Neural progenitor cell (in vitro differentiated cells): ENCODE measurements at regions not wholly inside any gene's neighbourhood (a gene's known extent, or its start where the extent isn't known, plus 50 kb on each side); places are given as distances from the start of the nearest gene placed in this dataset.

Experiments
- DNase-seq: peaks from one replicate; pipeline ENCODE4 v3.0.0-alpha.2; 2016; ENCODE audit warnings: low spot score
- H2AFZ ChIP-seq: fragments of 200-600 bp; sonication (generic); replicated peaks from 2 replicates; pipeline ENCODE4 v1.6.1; 2016; ENCODE audit warnings: antibody characterized with exemption
- H3F3A ChIP-seq: fragments of 200-600 bp; sonication (generic); 2 replicates; pipeline ENCODE4 v1.6.1; 2016; ENCODE audit warnings: antibody characterized with exemption, low read depth
- H3K27ac ChIP-seq: fragments of 200-600 bp; sonication (generic); 2 replicates; pipeline ENCODE4 v1.5.1; 2016; ENCODE audit warnings: mild to moderate bottlenecking
- H3K27me3 ChIP-seq: fragments of 200-600 bp; sonication (generic); 2 replicates; pipeline ENCODE4 v1.6.1; 2016; ENCODE audit warnings: mild to moderate bottlenecking, moderate library complexity
- H3K36me3 ChIP-seq: fragments of 200-600 bp; sonication (generic); 2 replicates; pipeline ENCODE4 v1.5.1; 2016
- H3K4me1 ChIP-seq: fragments of 200-600 bp; sonication (generic); 2 replicates; pipeline ENCODE4 v1.6.1; 2016; ENCODE audit warnings: mixed run types
- H3K4me2 ChIP-seq: fragments of 200-600 bp; sonication (generic); 2 replicates; pipeline ENCODE4 v1.6.1; 2016
- H3K4me3 ChIP-seq: fragments of 200-600 bp; sonication (generic); 2 replicates; pipeline ENCODE4 v1.5.1; 2016
- H3K79me2 ChIP-seq: fragments of 200-600 bp; sonication (generic); 2 replicates; pipeline ENCODE4 v1.6.1; 2016; ENCODE audit warnings: low read depth
- H3K9ac ChIP-seq: fragments of 200-600 bp; sonication (generic); 2 replicates; pipeline ENCODE4 v1.6.1; 2016
- H3K9me3 ChIP-seq: fragments of 200-600 bp; sonication (generic); 2 replicates; pipeline ENCODE4 v1.5.1; 2016; ENCODE audit warnings: low read depth
- H4K20me1 ChIP-seq: fragments of 200-600 bp; sonication (generic); 2 replicates; pipeline ENCODE4 v1.6.1; 2016; ENCODE audit warnings: low read depth
- H3K27ac Mint-ChIP-seq: 3 replicates; pipeline ENCODE4 v1.8.0; 2021; ENCODE audit warnings: mixed read lengths
- H3K27me3 Mint-ChIP-seq: 2 replicates; pipeline ENCODE4 v1.8.0; 2022; ENCODE audit warnings: low read depth, mild to moderate bottlenecking, inconsistent platforms, moderate library complexity, mixed read lengths; ENCODE audit not compliant: insufficient read depth
- H3K36me3 Mint-ChIP-seq: 3 replicates; pipeline ENCODE4 v1.8.0; 2021; ENCODE audit warnings: mixed read lengths
- H3K4me1 Mint-ChIP-seq: 3 replicates; pipeline ENCODE4 v1.8.0; 2021; ENCODE audit warnings: mixed read lengths
- H3K4me3 Mint-ChIP-seq: 3 replicates; pipeline ENCODE4 v1.8.0; 2021; ENCODE audit warnings: mild to moderate bottlenecking, moderate library complexity, mixed read lengths
- H3K9me3 Mint-ChIP-seq: 3 replicates; pipeline ENCODE4 v1.8.0; 2020; ENCODE audit warnings: mixed read lengths
- CTCF ChIP-seq: fragments of 200-600 bp; sonication (generic); IDR thresholded peaks from 2 replicates; pipeline ENCODE4 v1.5.1; 2017; ENCODE audit warnings: antibody characterized with exemption, mild to moderate bottlenecking
- EZH2 ChIP-seq: fragments of 200-600 bp; sonication (generic); IDR thresholded peaks from 2 replicates; pipeline ENCODE4 v1.6.1; 2017; ENCODE audit warnings: antibody characterized with exemption, mild to moderate bottlenecking, moderate library complexity
- EZH2phosphoT487 ChIP-seq: fragments of 200-600 bp; sonication (generic); IDR thresholded peaks from 2 replicates; pipeline ENCODE4 v1.6.1; 2017; ENCODE audit warnings: antibody characterized with exemption

GRCh38 chr20:57990396-57990987 lies 238.0 kb downstream of the ANKRD60 start:
- Mint-ChIP-seq H3K4me3 (no peak overlapping the region), H3K9me3 (no peaks in the 10 kb centered on the region), H3K27ac (no peak overlapping the region), H3K27me3 (peaks cover 2% of the 10 kb centered on the region), H3K36me3 (no peaks in the 10 kb centered on the region), H3K4me1 (peaks cover 12% of the 10 kb centered on the region)
- no peaks in the 10 kb centered on the region for H3K36me3 ChIP-seq
- no peaks in the 10 kb centered on the region for H3K79me2 ChIP-seq
- DNase-seq, result no peak
- TF ChIP-seq EZH2 (no peak), CTCF (no peak), EZH2phosphoT487 (no peak)
- H3K27me3 ChIP-seq, result no peaks in the 10 kb centered on the region
- H3K9ac ChIP-seq, result no peak overlapping the region
- H3F3A ChIP-seq, result no peaks in the 10 kb centered on the region
- H3K4me1 ChIP-seq, result no peaks in the 10 kb centered on the region
- H2AFZ ChIP-seq, result no peak overlapping the region
- no peaks in the 10 kb centered on the region for H4K20me1 ChIP-seq
- H3K4me2 ChIP-seq, result no peak overlapping the region
- no peak overlapping the region for H3K4me3 ChIP-seq
- H3K9me3 ChIP-seq, result no peaks in the 10 kb centered on the region
- no peak overlapping the region for H3K27ac ChIP-seq

GRCh38 chr20:57988828-57989227 lies 239.6 kb downstream of the ANKRD60 start:
- H4K20me1 ChIP-seq, result no peaks in the 10 kb centered on the region
- no peaks in the 10 kb centered on the region for H3K36me3 Mint-ChIP-seq
- no peak overlapping the region for H3K4me2 ChIP-seq
- no peak overlapping the region for H3K27ac Mint-ChIP-seq
- H3K9ac ChIP-seq, result no peak overlapping the region
- H3K9me3 ChIP-seq, result no peaks in the 10 kb centered on the region
- no peaks in the 10 kb centered on the region for H3K9me3 Mint-ChIP-seq
- H3K4me1 Mint-ChIP-seq, result peaks cover 14% of the 10 kb centered on the region
- no peaks in the 10 kb centered on the region for H3K36me3 ChIP-seq
- H3K27me3 Mint-ChIP-seq, result no peaks in the 10 kb centered on the region
- H3K4me3 Mint-ChIP-seq, result no peak overlapping the region
- H3K27ac ChIP-seq, result no peak overlapping the region
- H3K79me2 ChIP-seq, result no peaks in the 10 kb centered on the region
- no peak for TF ChIP-seq CTCF
- TF ChIP-seq EZH2, result no peak
- TF ChIP-seq EZH2phosphoT487, result no peak
- no peaks in the 10 kb centered on the region for H3F3A ChIP-seq
- H3K4me3 ChIP-seq, result no peak overlapping the region
- H2AFZ ChIP-seq, result no peak overlapping the region
- H3K27me3 ChIP-seq, result no peaks in the 10 kb centered on the region
- no peak for DNase-seq
- no peaks in the 10 kb centered on the region for H3K4me1 ChIP-seq

GRCh38 chr20:57988422-57988821 lies 240.0 kb downstream of the ANKRD60 start:
- Mint-ChIP-seq H3K4me3 (no peak overlapping the region), H3K4me1 (peaks cover 9% of the 10 kb centered on the region), H3K27ac (no peak overlapping the region), H3K27me3 (no peaks in the 10 kb centered on the region), H3K9me3 (no peaks in the 10 kb centered on the region), H3K36me3 (no peaks in the 10 kb centered on the region)
- no peaks in the 10 kb centered on the region for H3F3A ChIP-seq
- H3K79me2 ChIP-seq, result no peaks in the 10 kb centered on the region
- no peak overlapping the region for H3K27ac ChIP-seq
- H4K20me1 ChIP-seq, result no peaks in the 10 kb centered on the region
- no peak for DNase-seq
- H3K9ac ChIP-seq, result no peak overlapping the region
- no peak for TF ChIP-seq EZH2phosphoT487
- no peak for TF ChIP-seq CTCF
- no peak for TF ChIP-seq EZH2
- H3K4me2 ChIP-seq, result no peak overlapping the region
- no peaks in the 10 kb centered on the region for H3K4me1 ChIP-seq
- H2AFZ ChIP-seq, result no peak overlapping the region
- H3K27me3 ChIP-seq, result no peaks in the 10 kb centered on the region
- no peaks in the 10 kb centered on the region for H3K36me3 ChIP-seq
- no peak overlapping the region for H3K4me3 ChIP-seq
- H3K9me3 ChIP-seq, result no peaks in the 10 kb centered on the region
